Natural killer cell treated with Interleukin-12 subunit alpha and Interleukin-12 subunit beta and Interleukin-15 and Interleukin-18, amount 100 ng/mL, for 72 hours (primary cell): ENCODE measurements at regions not wholly inside any gene's neighbourhood (a gene's known extent, or its start where the extent isn't known, plus 50 kb on each side); places are given as distances from the start of the nearest gene placed in this dataset.
"Not testable (repeated sequence)": the region's sequence is repeated elsewhere in the genome, so short reads cannot be mapped to it uniquely, and the experiment has no call there.

Source experiments
- ATAC-seq, 2 donors: fragments of 150-1000 bp; cut with Tn5 transposase in 1 of 2; sonication (Bioruptor Pico), chemical (Tn5 transposase) in 1 of 2; 2 replicates each; pipeline ENCODE4 v1.10.0; 2021
- DNase-seq: peaks from one replicate; pipeline ENCODE4 v3.0.0; 2022; ENCODE audit warnings: low spot score
- H3K27ac Mint-ChIP-seq, 2 donors: 1 replicate in 1 of 2; 2 replicates in 1 of 2; pipeline ENCODE4 v1.8.0; 2022; ENCODE audit warnings: mixed read lengths in 2 of 2, mild to moderate bottlenecking in 1 of 2, moderate library complexity in 1 of 2
- H3K27me3 Mint-ChIP-seq, 2 donors: 1 replicate in 1 of 2; 2 replicates in 1 of 2; pipeline ENCODE4 v1.8.0; 2022; ENCODE audit warnings: mixed read lengths in 2 of 2
- H3K36me3 Mint-ChIP-seq: one replicate; pipeline ENCODE4 v1.8.0; 2022; ENCODE audit warnings: mixed read lengths
- H3K4me1 Mint-ChIP-seq, 2 donors: 1 replicate in 1 of 2; 2 replicates in 1 of 2; pipeline ENCODE4 v1.8.0; 2022; ENCODE audit warnings: low read depth in 2 of 2, mixed read lengths in 2 of 2, mild to moderate bottlenecking in 1 of 2
- H3K4me3 Mint-ChIP-seq: one replicate; pipeline ENCODE4 v1.8.0; 2022; ENCODE audit warnings: mixed read lengths
- H3K9me3 Mint-ChIP-seq: 2 replicates; pipeline ENCODE4 v1.8.0; 2022; ENCODE audit warnings: mixed read lengths

GRCh38 chr2:87485455-87485854 lies 262.4 kb upstream of the PLGLB2 start:
- H3K4me3 Mint-ChIP-seq, ATAC-seq, H3K9me3 Mint-ChIP-seq, H3K27me3 Mint-ChIP-seq, DNase-seq, H3K36me3 Mint-ChIP-seq: not testable (repeated sequence)
- Mint-ChIP-seq H3K27ac (peak overlapping the region; percentile 54 to 67), H3K4me1 (peaks cover 5 to 15% of the 10 kb centered on the region in 2 donors)

GRCh38 chr2:87485884-87486283 lies 262.0 kb upstream of the PLGLB2 start:
- not testable (repeated sequence) for H3K36me3 Mint-ChIP-seq, H3K27me3 Mint-ChIP-seq, H3K4me3 Mint-ChIP-seq, H3K9me3 Mint-ChIP-seq
- peaks cover 5 to 15% of the 10 kb centered on the region in 2 donors for H3K4me1 Mint-ChIP-seq
- DNase-seq (peak; percentile 65), ATAC-seq (peak; percentile 96)
- H3K27ac Mint-ChIP-seq: peak overlapping the region; percentile 58 to 67

DNA sequence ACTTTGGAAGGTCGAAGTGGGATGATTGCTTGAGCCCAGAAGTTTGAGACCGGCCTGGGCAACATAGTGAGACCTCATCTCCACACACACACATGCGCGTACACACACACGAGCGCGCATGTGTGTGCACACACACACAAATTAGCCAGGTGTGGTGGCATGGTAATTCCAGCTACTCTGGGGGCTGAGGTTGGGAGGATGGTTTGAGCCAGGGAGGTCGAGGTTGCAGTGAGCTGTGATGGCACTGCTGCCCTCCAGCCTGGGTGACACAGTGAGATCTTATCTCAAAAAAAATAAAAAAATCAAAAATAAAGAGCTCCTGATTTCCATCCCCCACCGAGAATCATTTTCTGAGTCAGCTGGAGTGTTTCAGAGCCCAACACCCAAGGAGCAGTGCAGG lies 261.5 kb upstream of the PLGLB2 start:
- H3K9me3 Mint-ChIP-seq, H3K27me3 Mint-ChIP-seq, H3K36me3 Mint-ChIP-seq, H3K4me3 Mint-ChIP-seq, DNase-seq: not testable (repeated sequence)
- Mint-ChIP-seq H3K4me1 (peaks cover 5 to 15% of the 10 kb centered on the region in 2 donors), H3K27ac (peak overlapping the region; percentile 58 to 67)
- ATAC-seq: peak; percentile 2 to 26

GRCh38 chr2:87488021-87488420 lies 259.9 kb upstream of the PLGLB2 start:
- not testable (repeated sequence) for H3K27ac Mint-ChIP-seq, H3K27me3 Mint-ChIP-seq

DNA sequence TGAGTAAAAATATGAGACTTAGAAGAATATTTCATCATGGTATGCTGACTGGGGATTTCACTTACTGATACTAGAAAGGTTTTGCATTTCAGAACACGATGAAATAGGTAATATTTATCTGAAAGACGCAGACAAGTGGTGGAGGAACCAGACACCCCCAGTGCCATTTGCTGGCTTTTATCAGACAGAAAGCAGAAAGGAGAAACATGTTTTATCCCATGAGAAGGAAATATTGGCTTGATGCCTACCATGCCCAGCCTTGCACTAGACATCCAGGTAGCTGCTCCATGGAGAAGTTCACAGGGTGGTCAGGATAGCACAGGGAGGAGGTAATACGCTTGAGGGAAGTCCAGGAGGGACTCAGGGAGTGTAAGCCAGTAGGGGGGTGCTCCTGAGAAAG lies 258.9 kb upstream of the PLGLB2 start:
- not testable (repeated sequence) for H3K36me3 Mint-ChIP-seq, H3K4me3 Mint-ChIP-seq, H3K27me3 Mint-ChIP-seq, H3K9me3 Mint-ChIP-seq, ATAC-seq, H3K4me1 Mint-ChIP-seq, DNase-seq
- peak overlapping the region in 1 of 2 donors; percentile 62 for H3K27ac Mint-ChIP-seq

More at GRCh38 chr2:87488021-87488420, 259.9 kb upstream of the PLGLB2 start:
- H3K4me3 Mint-ChIP-seq, H3K36me3 Mint-ChIP-seq, H3K9me3 Mint-ChIP-seq, ATAC-seq, H3K4me1 Mint-ChIP-seq, DNase-seq: not testable (repeated sequence)

GRCh38 chr2:87494846-87495245 lies 253.0 kb upstream of the PLGLB2 start:
- H3K4me3 Mint-ChIP-seq, ATAC-seq, H3K27me3 Mint-ChIP-seq, H3K9me3 Mint-ChIP-seq, DNase-seq, H3K4me1 Mint-ChIP-seq, H3K36me3 Mint-ChIP-seq: not testable (repeated sequence)
- H3K27ac Mint-ChIP-seq: peak overlapping the region; percentile 10 to 66

DNA sequence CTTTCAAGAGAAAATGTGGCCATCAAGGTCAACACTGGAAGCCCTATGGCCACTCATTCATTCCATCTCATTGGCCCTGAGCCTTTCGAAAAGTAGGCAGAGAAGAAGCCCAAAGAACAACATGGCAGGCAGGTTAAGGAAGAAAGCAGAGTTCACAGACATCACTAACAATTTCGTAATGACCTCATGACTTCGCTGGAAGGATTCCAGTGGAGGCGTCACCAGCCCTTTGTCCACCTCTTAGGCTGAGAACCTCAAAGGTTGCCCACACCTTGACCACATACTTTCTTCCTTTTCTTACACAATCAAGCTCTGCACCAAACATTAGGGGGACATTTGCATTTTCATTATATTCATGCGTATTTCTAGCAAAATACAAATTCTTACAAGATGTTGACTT lies 252.4 kb upstream of the PLGLB2 start:
- not testable (repeated sequence) for H3K27me3 Mint-ChIP-seq, H3K4me3 Mint-ChIP-seq, H3K36me3 Mint-ChIP-seq, ATAC-seq, DNase-seq, H3K9me3 Mint-ChIP-seq
- H3K4me1 Mint-ChIP-seq: peaks cover 10 to 16% of the 10 kb centered on the region in 2 donors
- H3K27ac Mint-ChIP-seq: peak overlapping the region in 1 of 2 donors; percentile 66

GRCh38 chr2:87496036-87497006 lies 251.6 kb upstream of the PLGLB2 start:
- not testable (repeated sequence) for H3K4me3 Mint-ChIP-seq, H3K9me3 Mint-ChIP-seq, DNase-seq, H3K27ac Mint-ChIP-seq, H3K27me3 Mint-ChIP-seq, H3K36me3 Mint-ChIP-seq
- ATAC-seq: peak; percentile 82 to 88
- peaks cover 11 to 18% of the 10 kb centered on the region in 2 donors for H3K4me1 Mint-ChIP-seq

DNA sequence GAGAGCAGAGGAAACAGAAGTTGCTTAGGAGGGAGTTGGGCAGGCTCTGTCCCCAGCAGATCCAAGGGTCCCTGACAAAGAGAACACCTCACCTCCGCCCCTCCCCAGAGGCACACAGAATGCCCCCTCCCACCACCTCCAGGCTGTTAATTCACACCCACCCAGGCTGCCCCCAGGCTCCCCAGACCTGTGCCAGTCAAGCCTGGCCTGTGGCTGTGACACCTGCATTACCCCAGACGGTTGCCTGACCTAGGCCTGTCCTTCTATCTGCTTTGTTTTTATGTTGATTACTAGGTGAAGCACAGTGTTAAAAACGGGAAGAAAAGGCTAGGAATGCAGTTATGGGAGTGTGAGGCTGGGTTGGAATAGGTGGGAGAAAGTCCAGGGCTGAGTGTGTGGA lies 250.8 kb upstream of the PLGLB2 start:
- not testable (repeated sequence) for H3K9me3 Mint-ChIP-seq, H3K27ac Mint-ChIP-seq, DNase-seq, H3K4me3 Mint-ChIP-seq, ATAC-seq, H3K27me3 Mint-ChIP-seq, H3K36me3 Mint-ChIP-seq
- peaks cover 11 to 18% of the 10 kb centered on the region in 2 donors for H3K4me1 Mint-ChIP-seq

DNA sequence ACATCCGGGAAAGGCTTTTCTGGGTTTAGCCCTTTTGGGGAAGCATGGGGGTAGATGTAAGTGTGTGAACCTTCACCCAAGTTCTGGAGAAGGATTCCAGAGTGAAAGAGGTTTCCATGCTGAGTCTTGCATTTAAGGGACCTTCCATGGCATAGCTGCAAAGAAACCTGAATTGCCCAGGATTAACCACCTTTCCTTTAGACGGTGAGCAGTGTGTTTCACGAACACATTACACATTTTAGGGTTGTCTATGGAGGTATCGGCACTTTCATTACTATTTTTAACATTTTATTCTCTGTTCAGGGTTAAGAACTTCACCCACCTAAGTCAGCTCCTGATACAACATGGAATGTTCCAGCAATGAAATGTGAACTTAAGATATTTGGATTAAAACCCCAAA lies 250.2 kb upstream of the PLGLB2 start:
- H3K27ac Mint-ChIP-seq, H3K4me3 Mint-ChIP-seq, H3K36me3 Mint-ChIP-seq, ATAC-seq, H3K27me3 Mint-ChIP-seq, DNase-seq, H3K9me3 Mint-ChIP-seq: not testable (repeated sequence)
- peaks cover 11 to 18% of the 10 kb centered on the region in 2 donors for H3K4me1 Mint-ChIP-seq

DNA sequence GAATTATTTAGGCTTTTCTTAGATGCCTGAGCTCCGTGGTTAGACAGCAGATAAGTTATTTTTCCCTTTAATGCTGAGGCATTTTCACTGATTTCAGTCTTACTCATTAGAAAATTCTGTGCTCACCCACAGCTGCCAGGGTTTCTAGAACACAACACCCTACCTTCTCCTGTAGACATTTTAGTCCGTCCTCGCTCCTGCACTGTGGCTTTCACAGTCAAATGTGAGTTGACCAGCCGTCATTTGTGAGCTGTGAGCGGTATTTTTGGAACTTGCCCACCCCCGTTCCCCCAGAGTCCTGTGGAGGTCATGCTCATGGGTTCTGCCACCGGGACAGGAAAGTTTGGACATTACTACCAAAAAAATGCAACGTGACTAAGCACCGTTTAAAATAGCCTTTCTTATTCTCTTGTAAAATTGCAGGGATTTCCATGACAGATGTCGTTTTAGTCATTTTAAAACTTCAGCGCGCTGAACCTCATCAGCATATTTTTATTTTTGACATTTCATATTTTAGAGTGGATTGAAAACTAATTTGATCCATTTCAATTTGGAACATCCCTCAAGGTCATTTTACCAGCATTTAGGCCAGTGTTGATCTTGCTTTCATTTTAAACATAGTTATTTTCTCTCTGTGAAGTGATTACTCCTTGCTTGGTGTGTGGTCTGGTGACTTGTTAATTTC lies 249.6 kb upstream of the PLGLB2 start:
- H3K27ac Mint-ChIP-seq, H3K36me3 Mint-ChIP-seq, H3K27me3 Mint-ChIP-seq, H3K9me3 Mint-ChIP-seq: not testable (repeated sequence)
- Mint-ChIP-seq H3K4me1 (peaks cover 11 to 18% of the 10 kb centered on the region in 2 donors), H3K4me3 (peak overlapping the region; percentile 36)
- DNase-seq: peak; percentile 81
- peak; percentile 78 to 82 for ATAC-seq

- H3K4me3 Mint-ChIP-seq, H3K27ac Mint-ChIP-seq, ATAC-seq, H3K9me3 Mint-ChIP-seq, H3K36me3 Mint-ChIP-seq, H3K27me3 Mint-ChIP-seq, DNase-seq: not testable (repeated sequence)
- peaks cover 11 to 18% of the 10 kb centered on the region in 2 donors for H3K4me1 Mint-ChIP-seq
Measured at GRCh38 chr2:87498854-87499238, 249.0 kb upstream of the PLGLB2 start.

GRCh38 chr2:87499860-87500259 lies 248.0 kb upstream of the PLGLB2 start:
- not testable (repeated sequence) for H3K9me3 Mint-ChIP-seq

DNA sequence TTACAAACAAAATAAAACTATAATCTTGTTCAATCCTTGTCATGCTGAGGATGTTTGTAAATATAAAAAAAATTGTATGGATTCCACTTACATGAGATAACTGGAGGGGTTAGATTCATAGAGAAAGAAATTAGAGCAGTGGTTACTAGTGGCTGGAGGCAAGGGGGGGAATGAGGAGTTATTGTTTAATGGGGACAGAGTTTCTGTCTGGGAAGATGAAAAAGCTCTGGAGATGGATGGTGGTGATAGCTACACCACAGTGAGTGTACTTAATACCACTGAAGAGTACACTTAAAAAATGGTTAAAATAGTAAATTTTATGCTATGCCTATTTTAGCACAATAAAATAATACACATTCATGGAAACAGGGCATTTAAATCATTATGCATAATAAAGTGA lies 247.5 kb upstream of the PLGLB2 start:
- Mint-ChIP-seq H3K27ac (peak overlapping the region; percentile 87 to 88), H3K4me3 (peak overlapping the region; percentile 72), H3K4me1 (peaks cover 4 to 12% of the 10 kb centered on the region in 2 donors)
- not testable (repeated sequence) for ATAC-seq, H3K9me3 Mint-ChIP-seq, H3K36me3 Mint-ChIP-seq, DNase-seq, H3K27me3 Mint-ChIP-seq

More at GRCh38 chr2:87499860-87500259, 248.0 kb upstream of the PLGLB2 start:
- not testable (repeated sequence) for DNase-seq, H3K36me3 Mint-ChIP-seq, H3K27me3 Mint-ChIP-seq
- peak; percentile 64 to 81 for ATAC-seq
- H3K27ac Mint-ChIP-seq: peak overlapping the region; percentile 87 to 88
- peaks cover 6 to 15% of the 10 kb centered on the region in 2 donors for H3K4me1 Mint-ChIP-seq
- peak overlapping the region; percentile 72 for H3K4me3 Mint-ChIP-seq
